SK-N-SH (cell line): ENCODE measurements at regions not wholly inside any gene's neighbourhood (a gene's known extent, or its start where the extent isn't known, plus 50 kb on each side); places are given as distances from the start of the nearest gene placed in this dataset.

Experiments
- CTCF ChIA-PET: fragments of 300-600, 350-600 bp; formaldehyde crosslinking; extraction: SDS; loops from one replicate; lab custom pipeline; 2021; lab: Yijun Ruan, JAX
- POLR2A ChIA-PET: fragments of 350-600 bp; sonication (Branson Sonifier 250); formaldehyde crosslinking; extraction: SDS; loops from one replicate; lab custom pipeline; 2020; ENCODE audit warnings: antibody characterized with exemption, inconsistent platforms; lab: Yijun Ruan, JAX
- DNase-seq: peaks from one replicate; pipeline ENCODE4 v3.0.0; 2012
- H2AFZ ChIP-seq: fragments of 200-600 bp; sonication (generic); 2 replicates; pipeline ENCODE4 v1.8.1; 2016; ENCODE audit warnings: antibody characterized with exemption, mild to moderate bottlenecking, low read depth
- H3F3A ChIP-seq: fragments of 200-600 bp; sonication (generic); replicated peaks from 2 replicates; pipeline ENCODE3; 2016; ENCODE audit warnings: antibody characterized with exemption, mild to moderate bottlenecking; ENCODE audit not compliant: insufficient read depth
- H3K27ac ChIP-seq, 2 experiments: fragments of 200-500 bp in 1 of 2; fragments of 200-600 bp in 1 of 2; sonication (Bioruptor generic) in 1 of 2; sonication (generic), shearing (Covaris generic) in 1 of 2; 2 replicates each; pipeline versions ENCODE4 v1.5.1 to v1.6.1; 2014 to 2016; ENCODE audit warnings: low read depth in 2 of 2, inconsistent platforms in 1 of 2, low read length in 1 of 2, mild to moderate bottlenecking in 1 of 2, mixed read lengths in 1 of 2
- H3K27me3 ChIP-seq: fragments of 200-600 bp; sonication (generic), shearing (Covaris generic); 2 replicates; pipeline ENCODE4 v1.6.1; 2016; ENCODE audit warnings: mixed run types; ENCODE audit not compliant: insufficient read depth
- H3K36me3 ChIP-seq, 2 experiments: fragments of 200-500 bp in 1 of 2; fragments of 200-600 bp in 1 of 2; sonication (Bioruptor generic) in 1 of 2; sonication (generic) in 1 of 2; replicated peaks in 1 of 2; 2 replicates each; pipeline versions ENCODE3 to v1.5.1; 2014 to 2016; ENCODE audit warnings: low read length in 1 of 2, mild to moderate bottlenecking in 1 of 2; ENCODE audit not compliant: insufficient read depth in 2 of 2, control insufficient read depth in 1 of 2
- H3K4me1 ChIP-seq, 2 experiments: fragments of 200-500 bp in 1 of 2; fragments of 200-600 bp in 1 of 2; sonication (Bioruptor generic) in 1 of 2; sonication (generic), shearing (Covaris generic) in 1 of 2; 2 replicates each; pipeline versions ENCODE4 v1.5.1 to v1.6.1; 2014 to 2016; ENCODE audit warnings: low read depth in 1 of 2, low read length in 1 of 2, mixed run types in 1 of 2; ENCODE audit not compliant: insufficient read depth in 2 of 2, control insufficient read depth in 1 of 2
- H3K4me2 ChIP-seq: fragments of 200-600 bp; sonication (generic), shearing (Covaris generic); 2 replicates; pipeline ENCODE4 v1.6.1; 2017; ENCODE audit warnings: mixed run types
- H3K4me3 ChIP-seq, 2 experiments: fragments of 200-500 bp in 1 of 2; fragments of 200-600 bp in 1 of 2; sonication (Bioruptor generic) in 1 of 2; sonication (generic), shearing (Covaris generic) in 1 of 2; 2 replicates each; pipeline versions ENCODE4 v1.5.1 to v1.8.1; 2014 to 2016; ENCODE audit warnings: low read depth in 2 of 2, inconsistent platforms in 1 of 2, low read length in 1 of 2, mild to moderate bottlenecking in 1 of 2, mixed read lengths in 1 of 2, moderate library complexity in 1 of 2
- H3K79me2 ChIP-seq: fragments of 200-600 bp; sonication (generic); 2 replicates; pipeline ENCODE4 v1.8.1; 2017; ENCODE audit warnings: mild to moderate bottlenecking; ENCODE audit not compliant: insufficient read depth
- H3K9ac ChIP-seq: fragments of 200-600 bp; sonication (generic); 2 replicates; pipeline ENCODE4 v1.6.1; 2017; ENCODE audit warnings: mixed run types
- H3K9me2 ChIP-seq: fragments of 200-600 bp; sonication (generic); 2 replicates; pipeline ENCODE4 v1.6.1; 2017; ENCODE audit warnings: mixed run types
- H3K9me3 ChIP-seq: fragments of 200-600 bp; sonication (generic); 2 replicates; pipeline ENCODE4 v1.6.1; 2017; ENCODE audit warnings: mixed run types, mild to moderate bottlenecking, moderate library complexity
- H4K20me1 ChIP-seq: fragments of 200-600 bp; sonication (generic); 2 replicates; pipeline ENCODE4 v1.6.1; 2017; ENCODE audit warnings: mild to moderate bottlenecking, mixed run types; ENCODE audit not compliant: insufficient read depth
- ELF1 ChIP-seq: IDR thresholded peaks from 2 replicates; pipeline ENCODE4 v1.4.0; 2012
- FOSL2 ChIP-seq: IDR thresholded peaks from 2 replicates; pipeline ENCODE4 v1.4.0; 2012; ENCODE audit warnings: low read depth, mild to moderate bottlenecking, moderate library complexity, borderline replicate concordance
- FOXJ3 ChIP-seq: sonication (generic); formaldehyde crosslinking; IDR thresholded peaks from 2 replicates; pipeline ENCODE4 v1.5.1; 2020; ENCODE audit warnings: mild to moderate bottlenecking, missing genetic modification reagents
- GATA2 ChIP-seq: sonication (generic); formaldehyde crosslinking; IDR thresholded peaks from 2 replicates; pipeline ENCODE4 v1.5.0; 2020; ENCODE audit warnings: mild to moderate bottlenecking, missing genetic modification reagents
- JUND ChIP-seq: IDR thresholded peaks from 2 replicates; pipeline ENCODE4 v1.4.0; 2012
- MEF2A ChIP-seq: IDR thresholded peaks from 2 replicates; pipeline ENCODE4 v1.4.0; 2012; ENCODE audit warnings: low read depth, borderline replicate concordance
- NFIC ChIP-seq: IDR thresholded peaks from 2 replicates; pipeline ENCODE4 v1.4.0; 2012; ENCODE audit warnings: borderline replicate concordance
- PBX3 ChIP-seq: IDR thresholded peaks from 2 replicates; pipeline ENCODE4; 2012
- RCOR1 ChIP-seq: fragments of 150-350 bp; IDR thresholded peaks from 2 replicates; pipeline ENCODE4 v1.6.1; 2017; ENCODE audit warnings: antibody characterized with exemption, low read length
- RFX5 ChIP-seq: IDR thresholded peaks from 2 replicates; pipeline ENCODE4 v1.6.1; 2012; ENCODE audit warnings: mild to moderate bottlenecking, improper control_type of control experiment, low read length
- RXRA ChIP-seq: IDR thresholded peaks from 2 replicates; pipeline ENCODE4 v1.4.0; 2012; ENCODE audit warnings: low read depth, mild to moderate bottlenecking, borderline replicate concordance
- SMC3 ChIP-seq: IDR thresholded peaks from 2 replicates; pipeline ENCODE4 v1.6.1; 2012; ENCODE audit warnings: low read depth, low read length, improper control_type of control experiment
- TCF12 ChIP-seq: IDR thresholded peaks from 2 replicates; pipeline ENCODE4 v1.4.0; 2012
- TEAD4 ChIP-seq: IDR thresholded peaks from 2 replicates; pipeline ENCODE4 v1.4.0; 2012; ENCODE audit warnings: mild to moderate bottlenecking, borderline replicate concordance; ENCODE audit not compliant: insufficient read depth
- USF1 ChIP-seq: IDR thresholded peaks from 2 replicates; pipeline ENCODE4 v1.4.0; 2012; ENCODE audit warnings: low read depth, borderline replicate concordance
- WGBS: methylation state at CpG from one replicate; pipeline ENCODE4 v1.1.6; 2017; ENCODE audit warnings: low lambda C conversion rate; 5-methylcytosine and 5-hydroxymethylcytosine counted together
- TF ChIP-seq, protein P1 (sequence below): IDR thresholded peaks from 2 replicates; pipeline ENCODE4 v1.4.0; 2012; ENCODE audit warnings: low read depth
- TF ChIP-seq, protein P2 (sequence below): fragments of 150-350 bp; IDR thresholded peaks from 2 replicates; pipeline ENCODE4 v1.6.1; 2017; ENCODE audit warnings: antibody characterized with exemption, low read length, low read depth, borderline replicate concordance
- TF ChIP-seq, protein P3 (sequence below): fragments of 200-600 bp; sonication (generic); IDR thresholded peaks from 2 replicates; pipeline ENCODE4 v1.6.1; 2017; ENCODE audit warnings: antibody characterized with exemption, mild to moderate bottlenecking, moderate library complexity

- Histone ChIP-seq H3K9ac (no peak overlapping the region), H3K4me3 (no peak overlapping the region), H3K27me3 (no peaks in the 10 kb centered on the region), H2AFZ (no peak overlapping the region), H4K20me1 (no peaks in the 10 kb centered on the region), H3K79me2 (no peaks in the 10 kb centered on the region), H3K4me1 (no peaks in the 10 kb centered on the region), H3K4me2 (no peak overlapping the region), H3K27ac (no peak overlapping the region), H3K9me3 (no peaks in the 10 kb centered on the region), H3K9me2 (no peaks in the 10 kb centered on the region), H3F3A (no peaks in the 10 kb centered on the region), H3K36me3 (no peaks in the 10 kb centered on the region)
- ChIA-PET CTCF (no interaction called here), POLR2A (no interaction called here)
- DNase-seq = no peak
- WGBS = 35% methylated on average over 3 of the region's 3 CpGs
- TF ChIP-seq SMC3 (no peak), ELF1 (no peak), GATA2 (CRISPR knock-in tag) (no peak), JUND (no peak), FOXJ3 (no peak)
Observed at GRCh38 chr18:41351430-41351829, 603.6 kb upstream of the PIK3C3 start.

GRCh38 chr18:41347057-41347456 is 608.0 kb upstream of the PIK3C3 start:
- H3K4me2 ChIP-seq = no peak overlapping the region
- H3F3A ChIP-seq = no peaks in the 10 kb centered on the region
- no peaks in the 10 kb centered on the region for H3K9me2 ChIP-seq
- TF ChIP-seq RCOR1 = no peak
- no peak for TF ChIP-seq USF1
- TF ChIP-seq JUND = 0 out of 2 replicates have a peak, but pooled peaks have one; percentile 3
- TF ChIP-seq TCF12 = peak; percentile 35; the same call in 1 of the 2 replicates
- peak; percentile 50; the same call in 1 of the 2 replicates for TF ChIP-seq PBX3
- no peaks in the 10 kb centered on the region for H4K20me1 ChIP-seq
- no peaks in the 10 kb centered on the region for H3K79me2 ChIP-seq
- no peaks in the 10 kb centered on the region for H3K9me3 ChIP-seq
- CTCF ChIA-PET = interaction anchor here (2.1 kb wide), 1 partner anchor 9 kb away, joined by 5 read pairs; no protein-coding TSS in a partner anchor
- no peak for DNase-seq
- H3K4me3 ChIP-seq = no peak overlapping the region
- H3K4me1 ChIP-seq = no peaks in the 10 kb centered on the region
- no peak overlapping the region for H2AFZ ChIP-seq
- WGBS = 47% methylated on average over 3 of the region's 3 CpGs
- POLR2A ChIA-PET = no interaction called here
- H3K27me3 ChIP-seq = no peaks in the 10 kb centered on the region
- H3K36me3 ChIP-seq = no peaks in the 10 kb centered on the region
- H3K27ac ChIP-seq = no peak overlapping the region
- H3K9ac ChIP-seq = no peak overlapping the region

DNA sequence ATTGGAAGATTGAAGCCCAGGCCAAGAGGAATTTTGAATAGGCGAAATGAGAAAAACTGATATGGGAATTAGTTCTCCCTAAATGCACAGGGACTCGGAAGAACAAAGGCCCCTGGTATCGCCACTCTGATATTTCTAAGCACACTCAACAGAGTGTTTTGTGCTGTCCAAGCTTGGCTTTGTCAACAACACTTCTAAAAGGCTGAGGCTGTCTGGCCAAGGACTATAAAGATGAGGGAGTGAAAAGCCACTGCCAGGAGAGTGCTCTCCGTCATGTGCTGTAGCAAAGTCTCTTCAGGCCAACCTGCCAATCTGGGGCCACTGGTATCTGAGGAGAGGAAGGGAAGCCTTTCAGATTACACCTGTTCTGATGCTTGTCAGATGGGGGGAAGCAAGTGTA is 611.2 kb upstream of the PIK3C3 start:
- no peak overlapping the region for H3K27ac ChIP-seq
- 77% methylated on average over 4 of the region's 4 CpGs for WGBS
- ChIA-PET CTCF (no interaction called here), POLR2A (no interaction called here)
- H4K20me1 ChIP-seq = no peaks in the 10 kb centered on the region
- no peaks in the 10 kb centered on the region for H3F3A ChIP-seq
- H3K4me2 ChIP-seq = no peak overlapping the region
- H3K79me2 ChIP-seq = no peaks in the 10 kb centered on the region
- no peak overlapping the region for H3K4me3 ChIP-seq
- DNase-seq = no peak
- no peak overlapping the region for H3K9ac ChIP-seq
- no peaks in the 10 kb centered on the region for H3K4me1 ChIP-seq
- no peaks in the 10 kb centered on the region for H3K36me3 ChIP-seq
- no peaks in the 10 kb centered on the region for H3K9me3 ChIP-seq
- no peaks in the 10 kb centered on the region for H3K27me3 ChIP-seq
- no peak overlapping the region for H2AFZ ChIP-seq
- H3K9me2 ChIP-seq = no peaks in the 10 kb centered on the region
- TF ChIP-seq, protein P1, sequence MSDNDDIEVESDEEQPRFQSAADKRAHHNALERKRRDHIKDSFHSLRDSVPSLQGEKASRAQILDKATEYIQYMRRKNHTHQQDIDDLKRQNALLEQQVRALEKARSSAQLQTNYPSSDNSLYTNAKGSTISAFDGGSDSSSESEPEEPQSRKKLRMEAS = no peak
- TF ChIP-seq, protein P2, sequence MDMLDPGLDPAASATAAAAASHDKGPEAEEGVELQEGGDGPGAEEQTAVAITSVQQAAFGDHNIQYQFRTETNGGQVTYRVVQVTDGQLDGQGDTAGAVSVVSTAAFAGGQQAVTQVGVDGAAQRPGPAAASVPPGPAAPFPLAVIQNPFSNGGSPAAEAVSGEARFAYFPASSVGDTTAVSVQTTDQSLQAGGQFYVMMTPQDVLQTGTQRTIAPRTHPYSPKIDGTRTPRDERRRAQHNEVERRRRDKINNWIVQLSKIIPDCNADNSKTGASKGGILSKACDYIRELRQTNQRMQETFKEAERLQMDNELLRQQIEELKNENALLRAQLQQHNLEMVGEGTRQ = no peak
- no peak for TF ChIP-seq TEAD4
- TF ChIP-seq, protein P3, sequence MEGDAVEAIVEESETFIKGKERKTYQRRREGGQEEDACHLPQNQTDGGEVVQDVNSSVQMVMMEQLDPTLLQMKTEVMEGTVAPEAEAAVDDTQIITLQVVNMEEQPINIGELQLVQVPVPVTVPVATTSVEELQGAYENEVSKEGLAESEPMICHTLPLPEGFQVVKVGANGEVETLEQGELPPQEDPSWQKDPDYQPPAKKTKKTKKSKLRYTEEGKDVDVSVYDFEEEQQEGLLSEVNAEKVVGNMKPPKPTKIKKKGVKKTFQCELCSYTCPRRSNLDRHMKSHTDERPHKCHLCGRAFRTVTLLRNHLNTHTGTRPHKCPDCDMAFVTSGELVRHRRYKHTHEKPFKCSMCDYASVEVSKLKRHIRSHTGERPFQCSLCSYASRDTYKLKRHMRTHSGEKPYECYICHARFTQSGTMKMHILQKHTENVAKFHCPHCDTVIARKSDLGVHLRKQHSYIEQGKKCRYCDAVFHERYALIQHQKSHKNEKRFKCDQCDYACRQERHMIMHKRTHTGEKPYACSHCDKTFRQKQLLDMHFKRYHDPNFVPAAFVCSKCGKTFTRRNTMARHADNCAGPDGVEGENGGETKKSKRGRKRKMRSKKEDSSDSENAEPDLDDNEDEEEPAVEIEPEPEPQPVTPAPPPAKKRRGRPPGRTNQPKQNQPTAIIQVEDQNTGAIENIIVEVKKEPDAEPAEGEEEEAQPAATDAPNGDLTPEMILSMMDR = no peak
- TF ChIP-seq NFIC = no peak
- no peak for TF ChIP-seq MEF2A
- no peak for TF ChIP-seq ELF1
- TF ChIP-seq RXRA = no peak
- no peak for TF ChIP-seq RFX5
- TF ChIP-seq FOSL2 = no peak
